Progenitor cell of endocrine pancreas (in vitro differentiated cells): ENCODE measurements at regions not wholly inside any gene's neighbourhood (a gene's known extent, or its start where the extent isn't known, plus 50 kb on each side); places are given as distances from the start of the nearest gene placed in this dataset.

Source experiments
- DNase-seq: peaks from one replicate; pipeline ENCODE4 v3.0.0; 2021; ENCODE audit warnings: low spot score; ENCODE audit not compliant: unreplicated experiment
- H3K27ac Mint-ChIP-seq: 2 replicates; pipeline ENCODE4 v1.8.0; 2021; ENCODE audit warnings: mild to moderate bottlenecking, moderate library complexity, mixed read lengths
- H3K27me3 Mint-ChIP-seq: 2 replicates; pipeline ENCODE4 v1.8.0; 2021; ENCODE audit warnings: mixed read lengths
- H3K36me3 Mint-ChIP-seq: 2 replicates; pipeline ENCODE4 v1.8.0; 2022; ENCODE audit warnings: mixed read lengths; ENCODE audit not compliant: insufficient read depth
- H3K4me1 Mint-ChIP-seq: 2 replicates; pipeline ENCODE4 v1.8.0; 2021; ENCODE audit warnings: low read depth, mixed read lengths
- H3K4me3 Mint-ChIP-seq: 2 replicates; pipeline ENCODE4 v1.8.0; 2021; ENCODE audit warnings: low read depth, mild to moderate bottlenecking, moderate library complexity, mixed read lengths
- H3K9me3 Mint-ChIP-seq: 2 replicates; pipeline ENCODE4 v1.8.0; 2021; ENCODE audit warnings: low read depth, mixed read lengths
- TF ChIP-seq, protein P1 (sequence below): fragments of 200-600 bp; sonication (generic); IDR thresholded peaks from one replicate; pipeline ENCODE4 v1.5.0; 2021; ENCODE audit warnings: antibody characterized with exemption, mild to moderate bottlenecking; ENCODE audit not compliant: unreplicated experiment

DNA sequence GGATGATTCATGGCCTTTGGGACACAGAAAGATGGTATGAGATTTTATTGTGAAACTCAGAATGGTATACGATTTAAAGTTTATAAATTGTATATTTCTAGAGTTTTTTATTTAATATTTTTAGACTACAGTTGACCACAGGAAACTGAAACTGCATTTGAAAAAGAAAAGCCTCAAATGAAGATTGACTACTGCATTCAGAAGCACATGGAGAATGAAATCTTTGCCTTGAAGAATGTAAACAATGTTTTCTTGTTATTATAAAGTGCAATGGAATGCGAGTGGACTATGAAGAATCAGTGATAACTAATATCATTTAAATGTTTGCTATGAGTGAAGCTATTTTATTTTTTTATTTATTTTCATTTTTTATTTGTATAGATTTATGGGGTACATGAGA, 169.1 kb upstream of the CDH18 start:
- no peak for DNase-seq
- no peaks in the 10 kb centered on the region for H3K27me3 Mint-ChIP-seq
- no peaks in the 10 kb centered on the region for H3K4me1 Mint-ChIP-seq
- TF ChIP-seq, protein P1, sequence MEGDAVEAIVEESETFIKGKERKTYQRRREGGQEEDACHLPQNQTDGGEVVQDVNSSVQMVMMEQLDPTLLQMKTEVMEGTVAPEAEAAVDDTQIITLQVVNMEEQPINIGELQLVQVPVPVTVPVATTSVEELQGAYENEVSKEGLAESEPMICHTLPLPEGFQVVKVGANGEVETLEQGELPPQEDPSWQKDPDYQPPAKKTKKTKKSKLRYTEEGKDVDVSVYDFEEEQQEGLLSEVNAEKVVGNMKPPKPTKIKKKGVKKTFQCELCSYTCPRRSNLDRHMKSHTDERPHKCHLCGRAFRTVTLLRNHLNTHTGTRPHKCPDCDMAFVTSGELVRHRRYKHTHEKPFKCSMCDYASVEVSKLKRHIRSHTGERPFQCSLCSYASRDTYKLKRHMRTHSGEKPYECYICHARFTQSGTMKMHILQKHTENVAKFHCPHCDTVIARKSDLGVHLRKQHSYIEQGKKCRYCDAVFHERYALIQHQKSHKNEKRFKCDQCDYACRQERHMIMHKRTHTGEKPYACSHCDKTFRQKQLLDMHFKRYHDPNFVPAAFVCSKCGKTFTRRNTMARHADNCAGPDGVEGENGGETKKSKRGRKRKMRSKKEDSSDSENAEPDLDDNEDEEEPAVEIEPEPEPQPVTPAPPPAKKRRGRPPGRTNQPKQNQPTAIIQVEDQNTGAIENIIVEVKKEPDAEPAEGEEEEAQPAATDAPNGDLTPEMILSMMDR: no peak
- H3K27ac Mint-ChIP-seq: no peak overlapping the region
- H3K4me3 Mint-ChIP-seq: no peak overlapping the region
- H3K36me3 Mint-ChIP-seq: no peaks in the 10 kb centered on the region
- H3K9me3 Mint-ChIP-seq: peaks cover 11% of the 10 kb centered on the region

DNA sequence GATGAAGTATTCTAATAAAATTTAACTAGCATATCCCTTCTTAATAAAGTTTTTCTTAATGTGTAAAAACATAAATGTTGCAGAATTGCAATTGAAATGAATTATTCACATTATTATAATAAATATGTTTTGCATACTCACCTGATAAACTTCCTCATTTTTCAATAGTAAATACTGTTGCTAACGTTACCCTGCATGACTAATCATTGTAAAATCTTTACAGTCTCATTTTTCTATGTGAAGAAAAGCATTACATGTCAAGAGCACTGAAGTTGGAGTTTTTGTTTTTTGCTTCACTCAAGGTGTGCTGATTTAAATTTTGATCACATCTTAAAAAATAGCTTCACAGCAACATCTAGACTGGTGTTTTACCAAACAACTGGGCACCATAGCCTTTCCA, 157.2 kb upstream of the CDH18 start:
- Mint-ChIP-seq H3K27me3 (no peaks in the 10 kb centered on the region), H3K36me3 (no peaks in the 10 kb centered on the region), H3K4me1 (peaks cover 1% of the 10 kb centered on the region), H3K9me3 (no peaks in the 10 kb centered on the region), H3K4me3 (no peak overlapping the region), H3K27ac (no peak overlapping the region)
- TF ChIP-seq, protein P1: no peak
- DNase-seq: no peak

- no peak overlapping the region for H3K4me3 Mint-ChIP-seq
- peaks cover 6% of the 10 kb centered on the region for H3K4me1 Mint-ChIP-seq
- H3K9me3 Mint-ChIP-seq: peaks cover 12% of the 10 kb centered on the region
- no peaks in the 10 kb centered on the region for H3K36me3 Mint-ChIP-seq
- TF ChIP-seq, protein P1: no peak
- H3K27ac Mint-ChIP-seq: no peak overlapping the region
- no peak for DNase-seq
- no peaks in the 10 kb centered on the region for H3K27me3 Mint-ChIP-seq
Observed at GRCh38 chr5:20129501-20129900, 141.5 kb upstream of the CDH18 start.

- H3K36me3 Mint-ChIP-seq: no peaks in the 10 kb centered on the region
- peaks cover 6% of the 10 kb centered on the region for H3K4me1 Mint-ChIP-seq
- DNase-seq: no peak
- H3K4me3 Mint-ChIP-seq: no peak overlapping the region
- H3K9me3 Mint-ChIP-seq: peaks cover 9% of the 10 kb centered on the region
- H3K27ac Mint-ChIP-seq: no peak overlapping the region
- TF ChIP-seq, protein P1: no peak
- no peaks in the 10 kb centered on the region for H3K27me3 Mint-ChIP-seq
Observed at GRCh38 chr5:20128343-20128742, 140.3 kb upstream of the CDH18 start.

GRCh38 chr5:20114526-20114925, 126.5 kb upstream of the CDH18 start:
- H3K27ac Mint-ChIP-seq: no peak overlapping the region
- H3K27me3 Mint-ChIP-seq: peaks cover under 1% of the 10 kb centered on the region
- H3K4me3 Mint-ChIP-seq: no peak overlapping the region
- H3K4me1 Mint-ChIP-seq: peaks cover 9% of the 10 kb centered on the region
- no peak for DNase-seq
- TF ChIP-seq, protein P1: no peak
- no peaks in the 10 kb centered on the region for H3K36me3 Mint-ChIP-seq
- no peaks in the 10 kb centered on the region for H3K9me3 Mint-ChIP-seq

DNA sequence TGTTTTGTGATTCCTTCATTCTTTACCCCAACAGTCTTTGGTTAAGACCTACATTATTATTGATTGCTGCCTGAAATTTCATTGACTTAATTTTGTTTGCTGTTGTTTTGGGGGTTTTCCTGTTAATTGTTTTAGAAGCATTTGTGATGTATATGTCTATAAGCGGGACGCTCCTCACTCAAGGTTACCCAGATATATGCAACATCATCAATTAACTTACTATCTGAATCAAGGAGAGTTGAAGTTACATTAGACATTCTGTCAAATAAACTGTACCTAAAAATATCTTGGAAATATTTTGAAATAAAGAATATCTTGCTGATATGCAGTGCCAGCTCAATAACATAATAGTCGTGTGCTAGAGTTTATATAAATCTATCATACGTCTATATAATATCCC, 125.9 kb upstream of the CDH18 start:
- H3K9me3 Mint-ChIP-seq: no peaks in the 10 kb centered on the region
- no peak overlapping the region for H3K4me3 Mint-ChIP-seq
- TF ChIP-seq, protein P1: no peak
- peaks cover 2% of the 10 kb centered on the region for H3K27me3 Mint-ChIP-seq
- no peak overlapping the region for H3K27ac Mint-ChIP-seq
- peaks cover 14% of the 10 kb centered on the region for H3K4me1 Mint-ChIP-seq
- no peak for DNase-seq
- no peaks in the 10 kb centered on the region for H3K36me3 Mint-ChIP-seq
